ENCODE measurements at regions not wholly inside any gene's neighbourhood (a gene's known extent, or its start where the extent isn't known, plus 50 kb on each side); places are given as distances from the start of the nearest gene placed in this dataset.

GRCh38 chr4:13233755-13234154 lies 250.4 kb downstream of the RAB28 start:
- H3K4me1 ChIP-seq = no peaks in the 10 kb centered on the region
- no peak for DNase-seq
- no peak overlapping the region for H3K4me3 ChIP-seq
- no peak overlapping the region for H3K27ac ChIP-seq
- TF ChIP-seq POLR2A (IDR thresholded peaks at IDR 0.05) (no peak), CTCF (IDR thresholded peaks at IDR 0.05) (no peak)
- H3K36me3 ChIP-seq = no peaks in the 10 kb centered on the region
- H3K9me3 ChIP-seq = peaks cover 0 to 8% of the 10 kb centered on the region in 2 donors
- no peaks in the 10 kb centered on the region for H3K27me3 ChIP-seq
- intact Hi-C loops (cut with DNase I; ENCODE audit: low total_unique reads) = no loop called here

- Histone ChIP-seq H3K4me1 (no peaks in the 10 kb centered on the region), H3K36me3 (no peaks in the 10 kb centered on the region), H3K4me3 (no peak overlapping the region), H3K27ac (no peak overlapping the region), H3K9me3 (no peaks in the 10 kb centered on the region), H3K27me3 (no peaks in the 10 kb centered on the region)
- DNase-seq = no peak
- no peak for TF ChIP-seq CTCF (IDR thresholded peaks at IDR 0.05)
- TF ChIP-seq POLR2A (IDR thresholded peaks at IDR 0.05) = no peak
- intact Hi-C loops (cut with DNase I; ENCODE audit: low total_unique reads) = no loop called here
These were observed 264.2 kb downstream of the RAB28 start for GRCh38 chr4:13219971-13220370.

- Histone ChIP-seq H3K4me1 (no peaks in the 10 kb centered on the region), H3K36me3 (no peaks in the 10 kb centered on the region), H3K9me3 (no peaks in the 10 kb centered on the region), H3K27ac (peak overlapping the region; percentile 8 to 58), H3K27me3 (no peaks in the 10 kb centered on the region), H3K4me3 (no peak overlapping the region)
- no peak for TF ChIP-seq POLR2A (IDR thresholded peaks at IDR 0.05)
- TF ChIP-seq CTCF (IDR thresholded peaks at IDR 0.05) = no peak
- DNase-seq = peak; percentile 19 to 22
- intact Hi-C loops (cut with DNase I; ENCODE audit: low total_unique reads) = no loop called here
These were observed 265.7 kb downstream of the RAB28 start for GRCh38 chr4:13218326-13218958.

- DNase-seq = no peak
- intact Hi-C loops (cut with DNase I; ENCODE audit: low total_unique reads) = no loop called here
- no peak overlapping the region for H3K27ac ChIP-seq
- no peaks in the 10 kb centered on the region for H3K9me3 ChIP-seq
- TF ChIP-seq CTCF (IDR thresholded peaks at IDR 0.05) (no peak), POLR2A (IDR thresholded peaks at IDR 0.05) (no peak)
- H3K36me3 ChIP-seq = no peaks in the 10 kb centered on the region
- H3K4me3 ChIP-seq = no peak overlapping the region
- no peaks in the 10 kb centered on the region for H3K27me3 ChIP-seq
- no peaks in the 10 kb centered on the region for H3K4me1 ChIP-seq
These were observed 268.6 kb downstream of the RAB28 start for GRCh38 chr4:13215560-13215959.

GRCh38 chr4:13212936-13213335 lies 271.2 kb downstream of the RAB28 start:
- Histone ChIP-seq H3K36me3 (no peaks in the 10 kb centered on the region), H3K4me1 (no peaks in the 10 kb centered on the region), H3K27ac (no peak overlapping the region), H3K4me3 (no peak overlapping the region), H3K27me3 (no peaks in the 10 kb centered on the region), H3K9me3 (no peaks in the 10 kb centered on the region)
- intact Hi-C loops (cut with DNase I; ENCODE audit: low total_unique reads) = no loop called here
- no peak for TF ChIP-seq CTCF (IDR thresholded peaks at IDR 0.05)
- no peak for TF ChIP-seq POLR2A (IDR thresholded peaks at IDR 0.05)
- no peak for DNase-seq
